ENCODE measurements at regions not wholly inside any gene's neighbourhood (a gene's known extent, or its start where the extent isn't known, plus 50 kb on each side); places are given as distances from the start of the nearest gene placed in this dataset.
"Not testable (repeated sequence)": the region's sequence is repeated elsewhere in the genome, so short reads cannot be mapped to it uniquely, and the experiment has no call there.

- DNase-seq (ENCODE audit: low read depth, low spot score), result no peak
These were observed 436.3 kb upstream of the CBLB start for GRCh38 chr3:106305127-106305526.

- no peak for DNase-seq (ENCODE audit: low read depth, low spot score)
These were observed 437.1 kb upstream of the CBLB start for GRCh38 chr3:106305882-106306435.

- DNase-seq (ENCODE audit: low read depth, low spot score), result no peak
These were observed 440.5 kb upstream of the CBLB start for GRCh38 chr3:106309274-106309673.

- DNase-seq (ENCODE audit: low read depth, low spot score), result not testable (repeated sequence)
These were observed 441.0 kb upstream of the CBLB start for GRCh38 chr3:106309798-106310197.

- DNase-seq (ENCODE audit: low read depth, low spot score), result no peak
These were observed 448.6 kb upstream of the CBLB start for GRCh38 chr3:106317141-106318055.

GRCh38 chr3:106321438-106321837, 452.6 kb upstream of the CBLB start:
- not testable (repeated sequence) for DNase-seq (ENCODE audit: low read depth, low spot score)

GRCh38 chr3:106323586-106323985, 454.8 kb upstream of the CBLB start:
- no peak for DNase-seq (ENCODE audit: low read depth, low spot score)

- DNase-seq (ENCODE audit: low read depth, low spot score), result no peak
These were observed 458.3 kb upstream of the CBLB start for GRCh38 chr3:106326941-106327695.

GRCh38 chr3:106327696-106328025, 458.8 kb upstream of the CBLB start:
- DNase-seq (ENCODE audit: low read depth, low spot score), result no peak

GRCh38 chr3:106328224-106328623, 459.4 kb upstream of the CBLB start:
- DNase-seq (ENCODE audit: low read depth, low spot score), result no peak

GRCh38 chr3:106329521-106329920, 460.7 kb upstream of the CBLB start:
- DNase-seq (ENCODE audit: low read depth, low spot score), result no peak

GRCh38 chr3:106331636-106332035, 462.8 kb upstream of the CBLB start:
- DNase-seq (ENCODE audit: low read depth, low spot score), result no peak

GRCh38 chr3:106332129-106332528, 463.3 kb upstream of the CBLB start:
- DNase-seq (ENCODE audit: low read depth, low spot score), result no peak

- no peak for DNase-seq (ENCODE audit: low read depth, low spot score)
These were observed 464.1 kb upstream of the CBLB start for GRCh38 chr3:106332884-106333283.

- no peak for DNase-seq (ENCODE audit: low read depth, low spot score)
These were observed 465.3 kb upstream of the CBLB start for GRCh38 chr3:106333911-106334618.

- DNase-seq (ENCODE audit: low read depth, low spot score), result no peak
These were observed 467.8 kb upstream of the CBLB start for GRCh38 chr3:106336619-106337018.

GRCh38 chr3:106337116-106337515, 468.3 kb upstream of the CBLB start:
- no peak for DNase-seq (ENCODE audit: low read depth, low spot score)

GRCh38 chr3:106338582-106339214, 469.9 kb upstream of the CBLB start:
- DNase-seq (ENCODE audit: low read depth, low spot score), result no peak

GRCh38 chr3:106339551-106339950, 470.7 kb upstream of the CBLB start:
- no peak for DNase-seq (ENCODE audit: low read depth, low spot score)

- no peak for DNase-seq (ENCODE audit: low read depth, low spot score)
These were observed 472.3 kb upstream of the CBLB start for GRCh38 chr3:106341087-106341486.

- no peak for DNase-seq (ENCODE audit: low read depth, low spot score)
These were observed 472.9 kb upstream of the CBLB start for GRCh38 chr3:106341586-106342162.

Measured in pulmonary artery endothelial cell (primary cell).